MCF 10A (cell line): ENCODE measurements at regions not wholly inside any gene's neighbourhood (a gene's known extent, or its start where the extent isn't known, plus 50 kb on each side); places are given as distances from the start of the nearest gene placed in this dataset.

Source experiments
- BruUV-seq: library from RNA; stranded (reverse); fragments of 400-500 nt; replicated peaks from 2 replicates; lab custom pipeline; 2021; lab: Mats Ljungman, UMichigan
- CTCF ChIA-PET: fragments of 300-600 bp; sonication (Branson Sonifier 250); formaldehyde crosslinking; extraction: SDS; loops from one replicate; lab custom pipeline; 2021; ENCODE audit warnings: antibody characterized with exemption, inconsistent platforms; lab: Yijun Ruan, JAX
- POLR2A ChIA-PET: fragments of 300-600, 350-650 bp; sonication (Branson Sonifier 250); formaldehyde crosslinking; extraction: SDS; loops from one replicate; lab custom pipeline; 2020; ENCODE audit warnings: antibody characterized with exemption, inconsistent platforms; lab: Yijun Ruan, JAX
- DNase-seq: peaks from one replicate; pipeline ENCODE4 v3.0.0-alpha.2; 2018; ENCODE audit not compliant: unreplicated experiment
- H3K27ac Mint-ChIP-seq: one replicate; pipeline ENCODE4 v1.8.0; 2022; ENCODE audit warnings: mild to moderate bottlenecking, low read depth, mixed read lengths; ENCODE audit not compliant: unreplicated experiment
- H3K27me3 Mint-ChIP-seq: one replicate; pipeline ENCODE4 v1.8.0; 2022; ENCODE audit warnings: mixed read lengths; ENCODE audit not compliant: insufficient read depth, unreplicated experiment
- H3K36me3 Mint-ChIP-seq: one replicate; pipeline ENCODE4 v1.8.0; 2022; ENCODE audit warnings: mild to moderate bottlenecking, moderate library complexity, mixed read lengths; ENCODE audit not compliant: insufficient read depth, unreplicated experiment
- H3K4me1 Mint-ChIP-seq: one replicate; pipeline ENCODE4 v1.8.0; 2022; ENCODE audit warnings: mixed read lengths; ENCODE audit not compliant: insufficient read depth, unreplicated experiment
- H3K4me3 Mint-ChIP-seq: one replicate; pipeline ENCODE4 v1.8.0; 2022; ENCODE audit warnings: mild to moderate bottlenecking, moderate library complexity, mixed read lengths; ENCODE audit not compliant: unreplicated experiment
- H3K9me3 Mint-ChIP-seq: one replicate; pipeline ENCODE4 v1.8.0; 2022; ENCODE audit warnings: mixed read lengths; ENCODE audit not compliant: unreplicated experiment
- CTCF ChIP-seq: fragments of 200-600 bp; IDR thresholded peaks from one replicate; pipeline ENCODE4 v1.8.0; 2022; ENCODE audit warnings: antibody characterized with exemption, mild to moderate bottlenecking; ENCODE audit not compliant: unreplicated experiment
- intact Hi-C: fragments of 100-400 bp; cut with micrococcal nuclease; formaldehyde crosslinking; loops from 2 replicates; pipeline ENCODE4 v1.14.1; 2022

- intact Hi-C loops = no loop called here
- no peak for TF ChIP-seq CTCF
- H3K27me3 Mint-ChIP-seq = no peaks in the 10 kb centered on the region
- BruUV-seq = no TSS peak
- H3K4me1 Mint-ChIP-seq = peaks cover 17% of the 10 kb centered on the region
- H3K27ac Mint-ChIP-seq = no peak overlapping the region
- no peak overlapping the region for H3K4me3 Mint-ChIP-seq
- H3K36me3 Mint-ChIP-seq = no peaks in the 10 kb centered on the region
- DNase-seq = no peak
- POLR2A ChIA-PET = interaction anchor here (0.6 kb wide), 1 partner anchor 38 kb away, joined by 3 read pairs; no protein-coding TSS in a partner anchor
- CTCF ChIA-PET = interaction anchor here (1.1 to 1.2 kb wide), 2 partner anchors 13 to 34 kb away, joined by 4 to 5 read pairs; no protein-coding TSS in a partner anchor
- no peaks in the 10 kb centered on the region for H3K9me3 Mint-ChIP-seq
Measured at GRCh38 chr5:57745029-57745428, 262.4 kb upstream of the ACTBL2 start.

GRCh38 chr5:57741336-57741735 is 258.7 kb upstream of the ACTBL2 start:
- no peaks in the 10 kb centered on the region for H3K27me3 Mint-ChIP-seq
- H3K4me1 Mint-ChIP-seq = peaks cover 13% of the 10 kb centered on the region
- TF ChIP-seq CTCF = no peak
- H3K9me3 Mint-ChIP-seq = no peaks in the 10 kb centered on the region
- H3K36me3 Mint-ChIP-seq = no peaks in the 10 kb centered on the region
- H3K27ac Mint-ChIP-seq = no peak overlapping the region
- CTCF ChIA-PET = interaction anchor here (0.6 to 1.1 kb wide), 4 partner anchors 13 to 1412 kb away, joined by 3 to 5 read pairs (median 4); no protein-coding TSS in a partner anchor
- no peak overlapping the region for H3K4me3 Mint-ChIP-seq
- POLR2A ChIA-PET = interaction anchor here (1.2 kb wide), 1 partner anchor 20 kb away, joined by 3 read pairs; no protein-coding TSS in a partner anchor
- no peak for DNase-seq
- BruUV-seq = no TSS peak
- intact Hi-C loops = no loop called here

- H3K27ac Mint-ChIP-seq = no peak overlapping the region
- no TSS peak for BruUV-seq
- no peak for DNase-seq
- H3K9me3 Mint-ChIP-seq = no peaks in the 10 kb centered on the region
- intact Hi-C loops = no loop called here
- H3K27me3 Mint-ChIP-seq = no peaks in the 10 kb centered on the region
- no peaks in the 10 kb centered on the region for H3K36me3 Mint-ChIP-seq
- ChIA-PET CTCF (interaction anchor here (0.6 kb wide), 1 partner anchor 761 kb away, joined by 3 read pairs; no protein-coding TSS in a partner anchor), POLR2A (no interaction called here)
- no peak overlapping the region for H3K4me3 Mint-ChIP-seq
- H3K4me1 Mint-ChIP-seq = peaks cover 30% of the 10 kb centered on the region
- no peak for TF ChIP-seq CTCF
Measured at GRCh38 chr5:57738787-57739186, 256.2 kb upstream of the ACTBL2 start.

GRCh38 chr5:57738301-57738700 is 255.7 kb upstream of the ACTBL2 start:
- no peaks in the 10 kb centered on the region for H3K36me3 Mint-ChIP-seq
- no peaks in the 10 kb centered on the region for H3K27me3 Mint-ChIP-seq
- H3K4me1 Mint-ChIP-seq = peaks cover 30% of the 10 kb centered on the region
- ChIA-PET CTCF (interaction anchor here (0.6 kb wide), 1 partner anchor 762 kb away, joined by 3 read pairs; no protein-coding TSS in a partner anchor), POLR2A (no interaction called here)
- no peak overlapping the region for H3K4me3 Mint-ChIP-seq
- H3K27ac Mint-ChIP-seq = no peak overlapping the region
- no peaks in the 10 kb centered on the region for H3K9me3 Mint-ChIP-seq
- no peak for DNase-seq
- TF ChIP-seq CTCF = no peak
- BruUV-seq = no TSS peak
- intact Hi-C loops = no loop called here
